Activated CD4-positive, alpha-beta memory T cell treated with anti-CD3 and anti-CD28 coated beads, Interleukin-2, amount 10 ng/mL, durations not matched to agents 7 days and 5 days (primary cell): ENCODE measurements at regions not wholly inside any gene's neighbourhood (a gene's known extent, or its start where the extent isn't known, plus 50 kb on each side); places are given as distances from the start of the nearest gene placed in this dataset.

Experiments
- CTCF ChIA-PET: fragments of 350-600 bp; sonication (Branson Sonifier 250); formaldehyde crosslinking; loops from one replicate; lab custom pipeline; 2021; ENCODE audit warnings: antibody characterized with exemption, inconsistent platforms; lab: Charles Lee
- POLR2A ChIA-PET: fragments of 350-600 bp; sonication (Branson Sonifier 250); formaldehyde crosslinking; loops from one replicate; lab custom pipeline; 2021; ENCODE audit warnings: antibody characterized with exemption; lab: Charles Lee
- DNase-seq: peaks from one replicate; pipeline ENCODE4 v3.0.0-alpha.2; 2020
- H3K27ac Mint-ChIP-seq: one replicate; pipeline ENCODE4 v1.8.0; 2021; ENCODE audit warnings: mild to moderate bottlenecking, mixed read lengths
- H3K27me3 Mint-ChIP-seq: one replicate; pipeline ENCODE4 v1.8.0; 2021; ENCODE audit warnings: mixed read lengths
- H3K36me3 Mint-ChIP-seq: one replicate; pipeline ENCODE4 v1.8.0; 2021; ENCODE audit warnings: low read depth, mixed read lengths
- H3K4me1 Mint-ChIP-seq: one replicate; pipeline ENCODE4 v1.8.0; 2021; ENCODE audit warnings: mixed read lengths
- H3K4me3 Mint-ChIP-seq: one replicate; pipeline ENCODE4 v1.8.0; 2021; ENCODE audit warnings: mild to moderate bottlenecking, mixed read lengths
- H3K9me3 Mint-ChIP-seq: one replicate; pipeline ENCODE4 v1.8.0; 2021; ENCODE audit warnings: mixed read lengths

GRCh38 chr13:40469581-40470310, 196.7 kb downstream of the FOXO1 start:
- Mint-ChIP-seq H3K4me1 (peaks cover 2% of the 10 kb centered on the region), H3K27ac (no peak overlapping the region), H3K27me3 (no peaks in the 10 kb centered on the region), H3K36me3 (no peaks in the 10 kb centered on the region), H3K4me3 (no peak overlapping the region), H3K9me3 (no peaks in the 10 kb centered on the region)
- POLR2A ChIA-PET = interaction anchor here (1.3 kb wide), 1 partner anchor 15 kb away, joined by 4 read pairs; no protein-coding TSS in a partner anchor
- CTCF ChIA-PET = no interaction called here
- DNase-seq = no peak

GRCh38 chr13:40470660-40471059, 195.8 kb downstream of the FOXO1 start:
- ChIA-PET POLR2A (interaction anchor here (1.3 kb wide), 1 partner anchor 14 kb away, joined by 4 read pairs; no protein-coding TSS in a partner anchor), CTCF (no interaction called here)
- Mint-ChIP-seq H3K36me3 (no peaks in the 10 kb centered on the region), H3K27me3 (no peaks in the 10 kb centered on the region), H3K27ac (no peak overlapping the region), H3K4me3 (no peak overlapping the region), H3K4me1 (peaks cover 2% of the 10 kb centered on the region), H3K9me3 (no peaks in the 10 kb centered on the region)
- no peak for DNase-seq

- no peak overlapping the region for H3K27ac Mint-ChIP-seq
- no peaks in the 10 kb centered on the region for H3K27me3 Mint-ChIP-seq
- no peak overlapping the region for H3K4me3 Mint-ChIP-seq
- CTCF ChIA-PET = no interaction called here
- peaks cover 2% of the 10 kb centered on the region for H3K4me1 Mint-ChIP-seq
- no peak for DNase-seq
- no peaks in the 10 kb centered on the region for H3K9me3 Mint-ChIP-seq
- H3K36me3 Mint-ChIP-seq = no peaks in the 10 kb centered on the region
- POLR2A ChIA-PET = interaction anchor here (1.3 kb wide), 1 partner anchor 14 kb away, joined by 4 read pairs; no protein-coding TSS in a partner anchor
Measured at GRCh38 chr13:40471076-40471475, 195.4 kb downstream of the FOXO1 start.

- Mint-ChIP-seq H3K4me1 (peaks cover 2% of the 10 kb centered on the region), H3K27me3 (no peaks in the 10 kb centered on the region), H3K9me3 (no peaks in the 10 kb centered on the region), H3K27ac (no peak overlapping the region), H3K36me3 (no peaks in the 10 kb centered on the region), H3K4me3 (no peak overlapping the region)
- ChIA-PET CTCF (no interaction called here), POLR2A (no interaction called here)
- no peak for DNase-seq
Measured at GRCh38 chr13:40471911-40472310, 194.5 kb downstream of the FOXO1 start.

GRCh38 chr13:40472427-40473220, 193.8 kb downstream of the FOXO1 start:
- no peak for DNase-seq
- ChIA-PET CTCF (no interaction called here), POLR2A (no interaction called here)
- Mint-ChIP-seq H3K27me3 (no peaks in the 10 kb centered on the region), H3K9me3 (no peaks in the 10 kb centered on the region), H3K36me3 (no peaks in the 10 kb centered on the region), H3K27ac (no peak overlapping the region), H3K4me1 (peaks cover 2% of the 10 kb centered on the region), H3K4me3 (no peak overlapping the region)

- H3K4me3 Mint-ChIP-seq = no peak overlapping the region
- POLR2A ChIA-PET = no interaction called here
- peaks cover 2% of the 10 kb centered on the region for H3K4me1 Mint-ChIP-seq
- no peak for DNase-seq
- no peaks in the 10 kb centered on the region for H3K27me3 Mint-ChIP-seq
- no peaks in the 10 kb centered on the region for H3K36me3 Mint-ChIP-seq
- CTCF ChIA-PET = interaction anchor here (0.6 to 0.7 kb wide), 2 partner anchors 9 to 60 kb away, joined by 3 read pairs; no protein-coding TSS in a partner anchor
- no peaks in the 10 kb centered on the region for H3K9me3 Mint-ChIP-seq
- no peak overlapping the region for H3K27ac Mint-ChIP-seq
Measured at GRCh38 chr13:40475617-40476016, 190.8 kb downstream of the FOXO1 start.

GRCh38 chr13:40476175-40476958, 190.1 kb downstream of the FOXO1 start:
- DNase-seq = no peak
- Mint-ChIP-seq H3K27ac (no peak overlapping the region), H3K4me1 (peaks cover 8% of the 10 kb centered on the region), H3K36me3 (peaks cover 1% of the 10 kb centered on the region), H3K4me3 (no peak overlapping the region), H3K9me3 (peaks cover 1% of the 10 kb centered on the region), H3K27me3 (no peaks in the 10 kb centered on the region)
- CTCF ChIA-PET = interaction anchor here (0.6 to 0.7 kb wide), 2 partner anchors 9 to 60 kb away, joined by 3 read pairs; no protein-coding TSS in a partner anchor
- POLR2A ChIA-PET = no interaction called here

- ChIA-PET CTCF (no interaction called here), POLR2A (no interaction called here)
- H3K36me3 Mint-ChIP-seq = peaks cover 16% of the 10 kb centered on the region
- no peaks in the 10 kb centered on the region for H3K27me3 Mint-ChIP-seq
- DNase-seq = no peak
- peaks cover 8% of the 10 kb centered on the region for H3K9me3 Mint-ChIP-seq
- peaks cover 6% of the 10 kb centered on the region for H3K4me1 Mint-ChIP-seq
- H3K4me3 Mint-ChIP-seq = no peak overlapping the region
- H3K27ac Mint-ChIP-seq = no peak overlapping the region
Measured at GRCh38 chr13:40477623-40478608, 188.5 kb downstream of the FOXO1 start.

GRCh38 chr13:40478775-40479174, 187.7 kb downstream of the FOXO1 start:
- no peak for DNase-seq
- ChIA-PET POLR2A (no interaction called here), CTCF (no interaction called here)
- Mint-ChIP-seq H3K4me1 (peaks cover 9% of the 10 kb centered on the region), H3K9me3 (peaks cover 8% of the 10 kb centered on the region), H3K4me3 (no peak overlapping the region), H3K27me3 (no peaks in the 10 kb centered on the region), H3K36me3 (peaks cover 17% of the 10 kb centered on the region), H3K27ac (no peak overlapping the region)

- DNase-seq = no peak
- peaks cover 15% of the 10 kb centered on the region for H3K4me1 Mint-ChIP-seq
- peaks cover 22% of the 10 kb centered on the region for H3K36me3 Mint-ChIP-seq
- CTCF ChIA-PET = no interaction called here
- peaks cover 8% of the 10 kb centered on the region for H3K9me3 Mint-ChIP-seq
- no peaks in the 10 kb centered on the region for H3K27me3 Mint-ChIP-seq
- POLR2A ChIA-PET = no interaction called here
- no peak overlapping the region for H3K27ac Mint-ChIP-seq
- H3K4me3 Mint-ChIP-seq = no peak overlapping the region
Measured at GRCh38 chr13:40479196-40479845, 187.1 kb downstream of the FOXO1 start.

GRCh38 chr13:40480012-40480914, 186.2 kb downstream of the FOXO1 start:
- Mint-ChIP-seq H3K27ac (no peak overlapping the region), H3K36me3 (peaks cover 24% of the 10 kb centered on the region), H3K9me3 (peaks cover 8% of the 10 kb centered on the region), H3K4me3 (no peak overlapping the region), H3K4me1 (peaks cover 24% of the 10 kb centered on the region), H3K27me3 (no peaks in the 10 kb centered on the region)
- ChIA-PET CTCF (no interaction called here), POLR2A (interaction anchor here (1.7 kb wide), 1 partner anchor 184 kb away, joined by 3 read pairs; no protein-coding TSS in a partner anchor)
- DNase-seq = no peak
